Iris pigment epithelial cell (primary cell): ENCODE measurements at regions not wholly inside any gene's neighbourhood (a gene's known extent, or its start where the extent isn't known, plus 50 kb on each side); places are given as distances from the start of the nearest gene placed in this dataset.
"Not testable (repeated sequence)": the region's sequence is repeated elsewhere in the genome, so short reads cannot be mapped to it uniquely, and the experiment has no call there.

ENCODE experiments used
- DNase-seq: peaks from one replicate; pipeline ENCODE4 v3.0.0-alpha.2; 2011; ENCODE audit warnings: low read depth

DNA sequence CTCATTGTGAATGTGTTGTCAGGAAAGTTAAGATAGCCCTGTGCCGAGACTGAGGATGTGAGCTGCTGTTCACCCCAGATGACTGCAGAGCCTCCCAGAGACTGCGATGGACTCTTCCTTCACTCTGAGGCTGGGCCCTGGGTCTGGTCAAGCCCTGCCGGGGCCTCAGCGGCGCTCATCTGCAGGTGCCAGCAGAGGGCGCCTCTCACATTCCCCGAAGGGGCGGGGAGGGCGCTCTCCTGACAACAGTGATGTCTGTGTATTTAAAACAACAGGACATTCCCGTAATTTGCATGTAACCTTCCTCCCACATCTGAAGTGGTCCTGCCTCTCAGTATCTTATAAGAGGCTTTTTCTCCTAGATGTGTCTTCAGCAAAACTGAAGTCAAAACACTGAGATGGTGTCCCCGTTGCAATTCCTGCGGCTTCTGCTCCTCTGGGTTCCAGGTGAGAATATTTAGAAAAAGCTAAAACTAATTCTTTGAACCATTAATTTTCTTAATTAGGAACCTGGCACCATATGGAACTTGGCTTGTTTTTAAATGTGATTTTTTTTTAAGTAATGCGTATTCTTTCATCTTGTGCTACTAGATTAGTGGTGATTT lies 1377.9 kb downstream of the RPIA start:
- peak; percentile 19 for DNase-seq

DNA sequence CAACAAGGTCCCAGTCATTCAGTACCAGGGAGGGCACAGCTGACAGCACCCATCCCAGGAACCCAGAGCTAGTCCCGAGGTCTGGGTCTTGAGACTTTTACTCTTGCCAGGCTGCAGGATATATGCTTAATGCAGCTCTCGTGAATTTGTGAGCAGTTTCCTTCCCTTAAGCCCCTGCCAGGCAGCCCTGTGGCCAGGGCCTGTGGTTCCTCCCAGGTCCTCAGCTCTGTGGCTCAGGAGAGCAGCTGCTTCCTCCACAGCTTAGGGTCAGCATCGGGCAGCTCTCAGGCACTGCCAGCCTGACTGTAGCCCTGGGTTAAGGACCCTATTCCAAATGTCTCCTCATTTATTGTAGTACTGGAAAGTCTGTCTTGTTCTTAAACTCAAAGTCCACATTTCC lies 1384.8 kb downstream of the RPIA start:
- DNase-seq = no peak

DNA sequence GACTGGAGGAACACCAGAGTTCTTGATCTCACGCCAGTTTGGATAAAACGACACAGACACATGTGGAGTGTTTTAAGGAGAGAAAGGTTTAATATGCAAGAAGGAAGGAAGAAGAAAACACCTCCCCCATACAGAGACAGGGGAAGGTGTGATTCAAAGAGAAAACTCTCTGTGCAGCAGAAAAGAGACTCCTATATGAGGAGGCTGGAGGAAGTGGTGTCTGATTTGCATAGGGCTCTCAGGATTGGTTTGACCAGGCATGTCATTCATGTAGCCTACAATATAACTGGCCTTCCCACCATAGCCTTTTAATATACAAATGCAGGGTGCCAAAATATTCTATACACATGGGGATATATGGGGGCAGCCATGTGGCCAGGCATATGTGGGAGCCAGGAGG lies 1386.5 kb downstream of the RPIA start:
- DNase-seq = no peak

DNA sequence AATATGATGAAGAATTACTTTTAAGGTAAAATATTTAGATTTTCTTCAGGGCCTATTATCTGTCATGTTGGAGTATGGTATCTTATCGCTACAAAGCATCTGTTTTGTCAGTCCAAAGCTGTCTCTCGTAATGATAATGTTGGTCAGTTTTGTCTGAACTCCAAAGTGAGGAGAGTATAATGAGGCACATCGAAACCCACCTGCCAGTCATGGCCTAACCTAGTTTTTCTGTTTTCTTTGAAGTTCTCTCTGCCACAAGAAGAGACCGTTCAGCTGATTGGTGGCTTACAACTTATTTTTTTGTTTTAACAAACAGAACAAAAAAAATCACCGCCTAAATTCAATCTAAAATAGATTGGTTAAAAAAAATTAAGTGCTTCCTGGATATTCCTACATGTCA lies 1387.9 kb downstream of the RPIA start:
- DNase-seq = no peak

DNA sequence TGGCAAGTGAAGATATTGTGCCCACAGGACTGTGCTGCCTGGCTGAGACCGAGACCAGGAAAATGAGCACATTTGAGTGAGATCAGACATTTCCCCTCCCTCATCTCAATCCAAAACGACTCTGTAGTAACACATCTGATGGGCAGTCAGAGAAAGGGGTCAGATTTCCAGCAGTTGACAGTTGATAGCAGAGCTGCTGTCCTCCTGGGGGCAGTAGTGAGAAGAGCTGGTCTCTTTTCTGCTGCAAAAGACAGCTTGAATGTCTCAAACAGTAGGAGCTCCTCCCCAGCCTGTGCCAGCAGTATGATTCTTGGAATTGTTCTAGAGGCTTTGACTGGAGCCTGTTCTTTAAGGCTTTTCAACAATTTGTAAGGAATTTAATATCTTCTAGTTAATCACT lies 1396.3 kb downstream of the RPIA start:
- DNase-seq = not testable (repeated sequence)

DNA sequence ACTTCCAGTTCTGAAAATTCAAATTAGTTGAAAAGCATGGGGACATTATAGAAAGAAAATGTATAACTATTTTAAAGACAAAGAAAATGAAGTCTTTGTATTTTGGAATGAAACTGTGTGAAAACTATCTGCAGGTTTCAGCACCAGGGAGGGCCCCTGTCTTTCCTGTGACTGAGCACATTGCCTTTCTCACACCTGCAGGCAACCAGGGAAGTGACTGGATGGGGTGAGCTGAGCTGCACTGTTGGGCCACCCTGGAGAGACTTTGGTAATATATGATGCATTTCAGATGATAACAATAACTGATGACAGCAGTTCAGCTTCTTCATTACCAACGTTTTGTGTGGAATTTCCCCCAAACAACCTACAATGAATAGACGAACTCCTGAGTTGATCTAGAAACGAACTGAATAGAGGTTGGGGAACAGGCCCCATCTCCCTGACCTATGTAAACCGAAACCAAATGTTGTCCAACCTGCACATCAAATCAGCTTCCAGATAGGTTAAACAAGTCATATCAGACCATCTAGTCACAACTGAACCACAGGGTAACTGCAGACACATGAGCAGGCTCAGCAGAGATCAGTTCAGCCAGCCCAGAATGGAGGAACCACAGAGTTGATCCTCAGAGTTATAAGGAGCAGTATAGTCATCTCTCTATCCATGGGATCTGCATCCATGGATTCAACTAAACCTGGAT lies 1402.2 kb downstream of the RPIA start:
- not testable (repeated sequence) for DNase-seq

DNA sequence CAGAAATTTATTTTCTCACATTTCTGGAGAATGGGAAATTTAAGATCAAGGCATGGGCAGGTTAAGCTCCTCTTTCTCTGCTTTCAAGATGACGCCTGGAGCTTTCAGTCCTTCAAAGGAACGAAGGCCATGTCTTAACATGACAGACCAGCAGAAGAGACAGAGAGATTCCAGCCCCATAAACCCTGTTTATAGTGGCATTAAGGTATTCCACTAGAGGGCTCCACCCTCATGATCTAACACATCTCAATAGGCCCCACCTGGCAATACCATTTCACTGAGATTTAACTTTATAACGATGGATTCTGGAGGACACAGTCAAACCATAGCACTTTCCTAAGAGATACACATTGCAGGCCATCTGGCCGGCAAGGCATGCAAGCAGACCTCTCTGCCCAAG lies 1406.1 kb downstream of the RPIA start:
- DNase-seq = not testable (repeated sequence)

DNA sequence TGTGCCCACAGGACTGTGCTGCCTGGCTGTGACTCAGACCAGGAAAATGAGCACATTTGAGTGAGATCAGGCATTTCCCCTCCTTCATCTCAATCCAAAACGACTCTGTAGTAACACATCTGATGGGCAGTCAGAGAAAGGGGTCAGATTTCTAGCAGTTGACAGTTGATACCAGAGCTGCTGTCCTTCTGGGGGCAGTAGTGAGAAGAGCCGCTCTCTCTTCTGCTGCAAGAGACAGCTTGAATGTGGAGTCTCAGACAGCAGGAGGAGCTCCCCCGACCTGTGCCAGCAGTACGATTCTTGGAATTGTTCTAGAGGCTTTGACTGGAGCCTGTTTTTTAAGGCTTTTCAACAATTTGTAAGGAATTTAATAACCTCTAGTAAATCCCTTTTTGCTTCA lies 1413.7 kb downstream of the RPIA start:
- DNase-seq = peak; percentile 1

DNA sequence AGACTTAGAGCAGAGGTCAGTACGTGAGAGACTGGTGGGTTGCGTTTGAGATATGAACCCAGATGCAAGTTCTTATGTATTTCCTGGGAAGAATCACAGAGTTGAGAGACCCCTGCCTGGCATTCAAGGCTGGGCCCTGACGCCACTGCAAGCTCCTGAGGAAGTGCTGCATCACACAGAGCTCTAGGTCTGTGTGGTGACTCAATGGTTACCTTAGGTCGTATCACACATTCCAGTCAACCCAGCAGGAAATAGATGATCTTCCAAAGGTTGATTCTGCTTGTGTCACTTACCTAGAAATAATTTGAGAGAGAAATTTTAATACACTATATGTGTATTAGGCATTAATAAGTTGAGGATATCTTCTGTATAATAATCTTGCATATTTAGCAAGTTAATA lies 1431.9 kb downstream of the RPIA start:
- not testable (repeated sequence) for DNase-seq

DNA sequence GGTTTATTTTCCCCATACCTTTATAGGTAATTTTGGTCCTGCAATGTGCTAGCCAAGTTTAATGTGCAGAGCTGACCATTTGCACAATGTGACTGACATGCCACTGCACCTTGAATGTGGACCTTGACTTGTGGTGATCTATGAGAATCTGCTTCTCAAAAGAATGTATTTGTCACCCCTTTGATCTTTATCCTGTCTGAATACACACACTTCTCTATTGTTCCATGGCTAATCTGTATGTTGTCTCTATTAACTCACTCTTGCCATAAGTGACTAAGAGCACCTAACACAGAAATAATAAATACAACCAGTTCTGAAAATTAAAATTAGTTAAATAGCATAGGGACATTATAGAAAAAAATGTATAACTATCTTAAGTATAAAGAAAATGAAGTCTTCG lies 1447.6 kb downstream of the RPIA start:
- DNase-seq = not testable (repeated sequence)

DNA sequence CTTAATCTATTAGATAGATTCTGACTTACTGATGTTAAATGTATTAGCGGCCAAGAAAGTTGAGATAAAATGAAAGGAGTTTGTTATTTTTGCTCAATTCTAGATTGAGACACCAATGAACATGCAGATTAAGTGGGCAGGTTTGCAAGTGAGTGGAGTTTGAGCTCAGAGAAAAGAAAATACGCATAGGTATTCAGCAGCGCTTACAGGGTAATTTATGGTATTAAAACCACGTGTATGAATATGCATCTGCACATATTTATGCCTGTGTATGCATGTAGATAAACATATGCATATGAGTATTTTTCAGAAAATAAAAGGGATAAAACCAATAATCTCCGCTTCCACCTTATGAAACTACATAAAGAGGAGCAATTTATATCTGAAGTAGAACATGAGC lies 1450.1 kb downstream of the RPIA start:
- not testable (repeated sequence) for DNase-seq

DNA sequence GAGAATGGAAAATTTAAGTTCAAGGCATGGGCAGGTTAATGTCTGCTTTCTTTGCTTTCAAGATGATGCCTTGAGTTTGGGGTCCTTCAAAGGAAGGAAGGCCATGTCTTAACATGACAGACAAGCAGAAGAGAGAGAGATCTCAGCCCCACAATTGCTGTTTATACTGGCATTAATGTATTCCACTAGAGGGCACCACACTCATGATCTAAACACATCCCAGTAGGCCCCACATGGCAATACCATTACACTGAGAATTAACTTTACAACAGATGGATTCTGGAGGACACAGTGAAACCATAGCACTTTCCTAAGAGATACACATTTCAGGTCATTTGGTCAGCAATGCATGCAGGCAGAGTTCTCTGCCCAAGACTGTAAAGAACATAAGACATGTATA lies 1460.3 kb downstream of the RPIA start:
- not testable (repeated sequence) for DNase-seq

DNA sequence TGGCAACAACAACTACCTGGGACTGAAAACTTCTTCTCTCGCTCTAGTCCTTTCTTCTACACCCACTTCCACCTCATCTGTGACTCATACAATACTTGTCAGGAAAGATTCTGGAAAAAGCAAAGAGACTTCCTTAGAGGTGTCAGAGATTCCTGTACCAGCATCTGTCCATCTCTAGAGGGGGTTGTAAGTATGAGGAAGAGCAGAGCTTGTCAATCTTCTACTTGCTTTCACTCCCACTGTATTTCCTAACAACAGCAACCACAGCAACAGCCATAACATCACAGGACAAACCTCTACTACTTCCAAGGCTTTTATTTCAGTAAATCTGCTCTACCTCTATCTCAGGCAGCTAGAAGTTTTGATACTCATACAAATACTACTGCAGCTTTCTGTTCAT lies 1479.5 kb downstream of the RPIA start:
- DNase-seq = not testable (repeated sequence)

DNA sequence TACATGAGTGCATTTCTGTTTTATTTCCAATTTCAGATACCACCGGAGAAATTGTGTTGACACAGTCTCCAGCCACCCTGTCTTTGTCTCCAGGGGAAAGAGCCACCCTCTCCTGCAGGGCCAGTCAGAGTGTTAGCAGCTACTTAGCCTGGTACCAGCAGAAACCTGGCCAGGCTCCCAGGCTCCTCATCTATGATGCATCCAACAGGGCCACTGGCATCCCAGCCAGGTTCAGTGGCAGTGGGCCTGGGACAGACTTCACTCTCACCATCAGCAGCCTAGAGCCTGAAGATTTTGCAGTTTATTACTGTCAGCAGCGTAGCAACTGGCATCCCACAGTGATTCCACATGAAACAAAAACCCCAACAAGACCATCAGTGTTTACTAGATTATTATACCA lies 1481.6 kb downstream of the RPIA start:
- DNase-seq = not testable (repeated sequence)

DNA sequence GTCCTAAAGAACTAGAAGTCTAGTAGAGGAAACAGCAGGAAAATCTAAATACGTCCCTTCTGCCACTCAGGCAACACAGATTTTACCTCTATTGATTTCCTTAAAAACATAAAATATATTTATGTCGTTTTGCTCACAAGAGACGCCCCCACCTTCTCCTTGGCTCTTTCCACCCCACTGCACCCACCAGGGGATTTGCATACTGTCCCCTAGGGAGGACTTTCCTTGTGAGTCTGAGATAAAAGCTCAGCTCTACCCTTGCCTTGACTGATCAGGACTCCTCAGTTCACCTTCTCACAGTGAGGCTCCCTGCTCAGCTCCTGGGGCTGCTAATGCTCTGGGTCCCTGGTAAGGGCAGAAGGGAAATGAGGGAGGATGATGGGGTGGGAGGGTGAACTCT lies 1488.1 kb downstream of the RPIA start:
- DNase-seq = not testable (repeated sequence)

DNA sequence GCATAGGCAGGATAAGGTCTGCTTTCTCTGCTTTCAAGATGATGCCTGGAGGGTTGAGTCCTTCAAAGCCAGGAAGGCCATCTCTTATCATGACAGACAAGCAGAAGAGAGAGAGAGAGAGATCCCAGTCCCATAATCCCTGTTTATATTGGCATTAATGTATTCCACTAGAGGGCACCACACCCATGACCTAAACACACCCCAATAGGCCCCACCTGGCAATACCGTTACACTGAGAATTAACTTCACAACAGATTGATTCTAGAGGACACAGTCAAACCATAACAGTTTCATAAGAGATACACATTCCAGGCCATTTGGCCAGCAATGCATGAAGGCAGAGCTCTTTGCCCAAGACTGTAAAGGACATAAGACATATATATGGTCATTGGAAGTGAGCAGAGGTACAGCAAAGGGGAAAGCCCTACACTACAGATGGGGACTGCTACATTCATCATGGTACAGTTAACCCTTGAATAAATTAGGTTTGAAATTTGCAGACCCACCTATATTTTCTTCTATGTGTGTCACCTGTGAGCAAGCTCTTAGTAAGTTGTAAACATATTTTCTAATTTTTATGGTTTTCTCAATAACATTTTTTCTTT lies 1516.1 kb downstream of the RPIA start:
- peak; percentile 3 for DNase-seq

DNA sequence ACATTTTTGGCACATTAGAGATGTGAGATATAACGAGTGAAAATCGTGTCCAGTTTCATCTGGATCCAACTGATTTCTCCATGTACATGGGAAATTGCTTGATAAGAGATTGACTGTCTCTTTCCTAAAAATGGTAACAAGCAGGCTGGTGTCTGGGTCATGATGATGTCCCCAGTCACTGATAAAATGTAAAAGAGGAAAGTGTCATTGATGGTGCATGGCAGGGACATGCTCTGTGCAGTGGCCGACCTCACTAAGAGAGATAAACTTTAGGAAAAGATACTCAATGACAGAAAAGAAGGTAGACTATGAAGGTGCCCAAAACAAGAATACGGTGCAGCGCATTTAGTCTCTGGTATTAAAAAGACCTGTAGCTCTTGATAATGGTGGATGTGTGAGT lies 1517.5 kb downstream of the RPIA start:
- DNase-seq = no peak

DNA sequence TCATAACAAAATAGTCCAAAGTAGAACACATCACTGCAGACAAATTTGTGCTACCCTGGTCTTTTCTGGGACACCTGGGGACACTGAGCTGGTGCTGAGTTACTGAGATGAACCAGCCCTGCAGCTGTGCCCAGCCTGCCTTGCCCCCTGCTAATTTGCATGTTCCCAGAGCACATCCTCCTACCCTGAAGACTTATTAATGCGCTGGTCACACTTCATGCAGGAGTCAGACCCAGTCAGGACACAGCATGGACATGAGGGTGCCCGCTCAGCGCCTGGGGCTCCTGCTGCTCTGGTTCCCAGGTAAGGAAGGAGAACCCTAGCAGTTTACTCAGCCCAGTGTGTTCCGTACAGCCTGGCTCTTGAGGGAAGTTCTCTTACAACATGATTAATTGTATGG lies 1518.3 kb downstream of the RPIA start:
- DNase-seq = no peak

DNA sequence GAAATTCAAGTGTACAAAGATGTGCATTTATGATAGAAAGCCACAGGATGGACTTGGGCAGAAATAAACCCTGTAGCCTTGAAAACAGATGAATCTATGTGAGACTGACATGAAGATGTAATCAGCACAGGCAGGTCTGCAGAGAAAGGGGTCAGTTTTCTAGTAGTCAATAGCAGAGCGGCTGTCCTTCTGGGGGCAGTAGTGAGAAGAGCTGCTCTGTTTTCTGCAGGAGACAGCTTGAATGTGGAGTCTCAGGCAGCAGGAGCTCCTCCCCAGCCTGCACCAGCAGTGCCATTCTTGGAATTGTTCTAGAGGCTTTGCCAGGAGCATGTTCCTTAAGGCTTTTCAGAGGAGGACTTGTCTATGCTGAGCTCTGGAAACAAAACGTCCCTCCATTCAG lies 1524.4 kb downstream of the RPIA start:
- DNase-seq = not testable (repeated sequence)

DNA sequence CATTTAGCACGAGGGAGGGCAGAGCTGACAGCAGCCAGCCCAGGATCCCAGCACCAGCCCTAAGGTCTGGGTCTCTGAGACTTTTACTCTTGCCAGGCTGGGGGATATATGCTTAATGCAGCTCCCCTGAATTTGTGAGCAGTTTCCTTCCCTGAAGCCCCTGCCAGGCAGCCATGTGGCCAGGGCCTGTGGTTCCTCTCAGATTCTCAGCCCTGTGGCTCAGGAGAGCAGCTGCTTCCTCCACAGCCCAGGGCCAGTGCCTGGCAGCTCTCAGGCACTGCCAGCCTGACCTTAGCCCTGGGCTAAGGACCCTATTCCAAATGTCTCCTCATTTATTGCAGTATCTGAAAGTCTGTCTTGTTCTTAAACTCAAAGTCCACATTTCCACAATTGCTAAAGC lies 1525.3 kb downstream of the RPIA start:
- DNase-seq = not testable (repeated sequence)

DNA sequence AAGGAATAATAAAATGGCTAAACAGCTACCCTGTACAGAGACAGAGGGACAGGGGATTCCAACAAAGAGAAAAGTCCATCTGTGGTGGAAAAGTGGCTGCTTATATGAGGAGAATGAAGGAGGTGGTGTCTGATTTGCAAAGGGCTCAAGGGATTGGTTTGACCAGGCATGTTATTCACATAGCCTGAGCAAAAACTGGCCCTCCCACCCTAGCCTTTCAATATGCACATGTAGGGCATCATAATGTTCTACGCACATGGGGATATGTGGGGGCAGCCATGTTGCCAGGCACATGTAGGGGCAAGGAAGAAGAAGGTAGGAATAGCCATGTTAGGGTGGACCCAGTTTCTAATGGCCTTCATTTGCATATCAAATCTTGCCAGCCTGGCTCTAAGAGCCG lies 1527.1 kb downstream of the RPIA start:
- not testable (repeated sequence) for DNase-seq

DNA sequence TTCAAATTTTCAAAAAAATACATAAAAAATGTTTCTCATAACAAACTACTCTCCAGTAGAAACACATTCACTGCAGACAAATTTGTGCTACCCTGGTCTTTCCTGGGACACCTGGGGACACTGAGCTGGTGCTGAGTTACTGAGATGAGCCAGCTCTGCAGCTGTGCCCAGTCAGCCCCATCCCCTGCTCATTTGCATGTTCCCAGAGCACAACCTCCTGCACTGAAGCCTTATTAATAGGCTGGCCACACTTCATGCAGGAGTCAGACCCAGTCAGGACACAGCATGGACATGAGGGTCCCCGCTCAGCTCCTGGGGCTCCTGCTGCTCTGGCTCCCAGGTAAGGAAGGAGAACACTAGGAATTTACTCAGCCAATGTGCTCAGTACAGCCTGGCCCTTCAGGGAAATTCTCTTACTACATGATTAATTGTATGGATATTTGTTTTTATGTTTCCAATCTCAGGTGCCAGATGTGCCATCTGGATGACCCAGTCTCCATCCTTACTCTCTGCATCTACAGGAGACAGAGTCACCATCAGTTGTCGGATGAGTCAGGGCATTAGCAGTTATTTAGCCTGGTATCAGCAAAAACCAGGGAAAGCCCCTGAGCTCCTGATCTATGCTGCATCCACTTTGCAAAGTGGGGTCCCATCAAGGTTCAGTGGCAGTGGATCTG lies 1529.3 kb downstream of the RPIA start:
- not testable (repeated sequence) for DNase-seq

DNA sequence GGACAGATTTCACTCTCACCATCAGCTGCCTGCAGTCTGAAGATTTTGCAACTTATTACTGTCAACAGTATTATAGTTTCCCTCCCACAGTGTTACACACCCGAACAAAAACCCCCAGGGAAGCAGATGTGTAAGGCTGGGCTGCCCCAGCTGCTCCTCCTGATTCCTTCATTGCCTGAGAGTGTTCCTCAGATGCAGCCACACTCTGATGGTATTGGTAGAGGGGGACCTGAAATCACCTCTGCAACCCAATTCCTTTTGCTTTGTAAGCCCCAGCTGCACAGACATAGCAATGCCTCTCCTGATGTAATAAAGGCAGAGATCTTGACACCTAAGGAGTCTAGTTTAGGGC lies 1529.8 kb downstream of the RPIA start:
- DNase-seq = no peak
